Prostate gland (tissue), 2 donors: ENCODE measurements at regions not wholly inside any gene's neighbourhood (a gene's known extent, or its start where the extent isn't known, plus 50 kb on each side); places are given as distances from the start of the nearest gene placed in this dataset.

Experiments used
- POLR2AphosphoS5 ChIP-seq: sonication (generic); formaldehyde crosslinking; IDR thresholded peaks from one replicate; pipeline ENCODE4 v1.6.1; 2017; ENCODE audit warnings: antibody characterized with exemption
- TF ChIP-seq, protein P1 (sequence below), 4 experiments: fragments of 200-600 bp in 2 of 4; fragments of 450-650 bp in 2 of 4; sonication (generic) in 2 of 4; IDR thresholded peaks; 1 replicate in 3 of 4; 2 replicates in 1 of 4; pipeline ENCODE4 v1.5.1; 2016 to 2019; ENCODE audit warnings: antibody characterized with exemption in 4 of 4, mild to moderate bottlenecking in 2 of 4, moderate library complexity in 2 of 4

DNA sequence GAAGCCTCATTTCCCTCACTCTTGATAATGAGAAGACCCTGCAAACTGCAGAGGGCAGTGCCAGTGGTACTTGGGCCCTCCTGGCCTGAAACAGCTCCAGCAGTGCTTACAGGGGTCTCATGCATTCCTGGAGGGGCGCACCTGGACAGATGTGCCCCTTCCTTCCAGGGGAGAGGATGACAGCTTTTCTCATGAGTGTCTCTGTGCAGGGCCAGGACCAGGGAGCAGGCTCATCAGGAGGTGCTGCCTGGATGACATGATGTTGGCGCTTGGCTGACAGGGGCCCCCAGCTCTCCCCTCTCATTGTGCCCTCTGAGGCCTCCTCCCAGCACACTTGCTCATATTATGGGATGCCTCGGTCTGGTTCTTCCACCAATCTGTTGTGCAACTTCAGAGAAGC lies 95.1 kb upstream of the MYCN start:
- TF ChIP-seq, protein P1, sequence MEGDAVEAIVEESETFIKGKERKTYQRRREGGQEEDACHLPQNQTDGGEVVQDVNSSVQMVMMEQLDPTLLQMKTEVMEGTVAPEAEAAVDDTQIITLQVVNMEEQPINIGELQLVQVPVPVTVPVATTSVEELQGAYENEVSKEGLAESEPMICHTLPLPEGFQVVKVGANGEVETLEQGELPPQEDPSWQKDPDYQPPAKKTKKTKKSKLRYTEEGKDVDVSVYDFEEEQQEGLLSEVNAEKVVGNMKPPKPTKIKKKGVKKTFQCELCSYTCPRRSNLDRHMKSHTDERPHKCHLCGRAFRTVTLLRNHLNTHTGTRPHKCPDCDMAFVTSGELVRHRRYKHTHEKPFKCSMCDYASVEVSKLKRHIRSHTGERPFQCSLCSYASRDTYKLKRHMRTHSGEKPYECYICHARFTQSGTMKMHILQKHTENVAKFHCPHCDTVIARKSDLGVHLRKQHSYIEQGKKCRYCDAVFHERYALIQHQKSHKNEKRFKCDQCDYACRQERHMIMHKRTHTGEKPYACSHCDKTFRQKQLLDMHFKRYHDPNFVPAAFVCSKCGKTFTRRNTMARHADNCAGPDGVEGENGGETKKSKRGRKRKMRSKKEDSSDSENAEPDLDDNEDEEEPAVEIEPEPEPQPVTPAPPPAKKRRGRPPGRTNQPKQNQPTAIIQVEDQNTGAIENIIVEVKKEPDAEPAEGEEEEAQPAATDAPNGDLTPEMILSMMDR (IDR thresholded peaks at IDR 0.05) = no peak
- TF ChIP-seq POLR2AphosphoS5 = no peak
